HL-60 (cell line): ENCODE measurements at regions not wholly inside any gene's neighbourhood (a gene's known extent, or its start where the extent isn't known, plus 50 kb on each side); places are given as distances from the start of the nearest gene placed in this dataset.

Experiments used
- DNase-seq, 2 experiments: peaks; one replicate each; pipeline ENCODE4 v3.0.0-alpha.2; 2010 to 2020; ENCODE audit warnings: low read depth in 1 of 2, low spot score in 1 of 2
- H3K27ac ChIP-seq: fragments of 250-450 bp; sonication (Bioruptor Pico); replicated peaks from 2 replicates; pipeline ENCODE4 v1.5.1; 2020; ENCODE audit warnings: mild to moderate bottlenecking, moderate library complexity
- H3K27me3 ChIP-seq: fragments of 250-450 bp; sonication (Bioruptor Pico); 2 replicates; pipeline ENCODE4 v1.5.1; 2021; ENCODE audit warnings: mild to moderate bottlenecking, moderate library complexity; ENCODE audit not compliant: insufficient read depth, poor library complexity, severe bottlenecking
- H3K4me3 ChIP-seq: replicated peaks from 2 replicates; pipeline ENCODE4 v1.5.1; 2011; ENCODE audit warnings: mild to moderate bottlenecking, control low read depth, low read length; ENCODE audit not compliant: insufficient read depth
- GABPA ChIP-seq: IDR thresholded peaks from 2 replicates; pipeline ENCODE4 v1.6.1; 2012; ENCODE audit warnings: low read depth
- POLR2AphosphoS5 ChIP-seq: IDR thresholded peaks from 2 replicates; pipeline ENCODE4 v1.6.1; 2012; ENCODE audit warnings: low read depth
- REST ChIP-seq: IDR thresholded peaks from 2 replicates; pipeline ENCODE4 v1.6.1; 2012; ENCODE audit warnings: low read depth; ENCODE audit not compliant: insufficient replicate concordance
- SPI1 ChIP-seq: IDR thresholded peaks from 2 replicates; pipeline ENCODE4 v1.6.1; 2012; ENCODE audit warnings: low read depth, mild to moderate bottlenecking, borderline replicate concordance
- TF ChIP-seq, protein P1 (sequence below): IDR thresholded peaks from one replicate; pipeline ENCODE4 v1.5.1; 2011; ENCODE audit warnings: low read length, control low read depth, inconsistent platforms; ENCODE audit not compliant: insufficient read depth

GRCh38 chr12:72082986-72083820, 144.6 kb downstream of the TPH2 start:
- Histone ChIP-seq H3K27me3 (no peaks in the 10 kb centered on the region), H3K4me3 (no peak overlapping the region), H3K27ac (no peak overlapping the region)
- TF ChIP-seq POLR2AphosphoS5 (no peak), GABPA (no peak), SPI1 (no peak), REST (no peak)
- TF ChIP-seq, protein P1, sequence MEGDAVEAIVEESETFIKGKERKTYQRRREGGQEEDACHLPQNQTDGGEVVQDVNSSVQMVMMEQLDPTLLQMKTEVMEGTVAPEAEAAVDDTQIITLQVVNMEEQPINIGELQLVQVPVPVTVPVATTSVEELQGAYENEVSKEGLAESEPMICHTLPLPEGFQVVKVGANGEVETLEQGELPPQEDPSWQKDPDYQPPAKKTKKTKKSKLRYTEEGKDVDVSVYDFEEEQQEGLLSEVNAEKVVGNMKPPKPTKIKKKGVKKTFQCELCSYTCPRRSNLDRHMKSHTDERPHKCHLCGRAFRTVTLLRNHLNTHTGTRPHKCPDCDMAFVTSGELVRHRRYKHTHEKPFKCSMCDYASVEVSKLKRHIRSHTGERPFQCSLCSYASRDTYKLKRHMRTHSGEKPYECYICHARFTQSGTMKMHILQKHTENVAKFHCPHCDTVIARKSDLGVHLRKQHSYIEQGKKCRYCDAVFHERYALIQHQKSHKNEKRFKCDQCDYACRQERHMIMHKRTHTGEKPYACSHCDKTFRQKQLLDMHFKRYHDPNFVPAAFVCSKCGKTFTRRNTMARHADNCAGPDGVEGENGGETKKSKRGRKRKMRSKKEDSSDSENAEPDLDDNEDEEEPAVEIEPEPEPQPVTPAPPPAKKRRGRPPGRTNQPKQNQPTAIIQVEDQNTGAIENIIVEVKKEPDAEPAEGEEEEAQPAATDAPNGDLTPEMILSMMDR = no peak
- no peak for DNase-seq

DNA sequence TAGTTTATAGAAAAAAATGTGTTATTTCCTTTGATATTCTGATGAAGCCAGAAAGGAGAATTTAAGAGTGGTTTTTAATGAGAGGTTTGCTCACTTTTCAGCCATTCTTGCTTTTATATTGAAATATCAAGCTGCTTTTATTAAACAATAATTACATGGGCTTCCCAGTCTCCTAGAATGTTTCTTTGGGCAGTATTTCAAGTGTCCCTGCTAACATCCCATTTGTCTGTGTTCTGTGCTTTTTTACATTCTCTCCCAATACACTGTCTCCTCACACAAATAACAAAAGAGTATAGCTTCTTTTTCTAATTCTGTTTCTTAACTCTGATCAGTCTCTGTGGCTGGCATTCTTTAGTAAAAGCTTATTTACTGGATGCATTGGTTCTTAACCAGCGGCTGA, 145.4 kb downstream of the TPH2 start:
- TF ChIP-seq POLR2AphosphoS5 (no peak), SPI1 (no peak), GABPA (no peak), REST (no peak)
- Histone ChIP-seq H3K27ac (no peak overlapping the region), H3K4me3 (no peak overlapping the region), H3K27me3 (no peaks in the 10 kb centered on the region)
- no peak for DNase-seq

- Histone ChIP-seq H3K27ac (no peak overlapping the region), H3K4me3 (no peak overlapping the region), H3K27me3 (no peaks in the 10 kb centered on the region)
- no peak for DNase-seq
- TF ChIP-seq, protein P1 = no peak
- TF ChIP-seq REST (no peak), POLR2AphosphoS5 (no peak), GABPA (no peak), SPI1 (no peak)
These were observed 146.2 kb downstream of the TPH2 start for GRCh38 chr12:72084880-72085279.
